Left ventricle myocardium superior (tissue), 1 donor: ENCODE measurements at regions not wholly inside any gene's neighbourhood (a gene's known extent, or its start where the extent isn't known, plus 50 kb on each side); places are given as distances from the start of the nearest gene placed in this dataset.

Experiments used
- ATAC-seq: fragments of 200-7000 bp; cut with Tn5 transposase; one replicate; pipeline ENCODE4 v1.9.1; 2020; ENCODE audit warnings: mild to moderate bottlenecking, moderate library complexity
- DNase-seq: peaks from one replicate; pipeline ENCODE4 v3.0.0-alpha.2; 2020
- intact Hi-C: fragments of 100-400 bp; cut with micrococcal nuclease; formaldehyde crosslinking; loops from one replicate; pipeline ENCODE4 v1.11.0; 2022
- donor health status: DM: no; HTN: yes; CAD: no; lungs with severe emphysema.

GRCh38 chr15:62964251-62964650 lies 78.3 kb upstream of the TPM1 start:
- intact Hi-C loops: no loop called here
- ATAC-seq (no peak), DNase-seq (no peak)

- DNase-seq: no peak
- no peak for ATAC-seq
- intact Hi-C loops: no loop called here
These were observed 76.1 kb upstream of the TPM1 start for GRCh38 chr15:62966294-62967078.

- no peak for ATAC-seq
These were observed 73.8 kb upstream of the TPM1 start for GRCh38 chr15:62968699-62969098.

DNA sequence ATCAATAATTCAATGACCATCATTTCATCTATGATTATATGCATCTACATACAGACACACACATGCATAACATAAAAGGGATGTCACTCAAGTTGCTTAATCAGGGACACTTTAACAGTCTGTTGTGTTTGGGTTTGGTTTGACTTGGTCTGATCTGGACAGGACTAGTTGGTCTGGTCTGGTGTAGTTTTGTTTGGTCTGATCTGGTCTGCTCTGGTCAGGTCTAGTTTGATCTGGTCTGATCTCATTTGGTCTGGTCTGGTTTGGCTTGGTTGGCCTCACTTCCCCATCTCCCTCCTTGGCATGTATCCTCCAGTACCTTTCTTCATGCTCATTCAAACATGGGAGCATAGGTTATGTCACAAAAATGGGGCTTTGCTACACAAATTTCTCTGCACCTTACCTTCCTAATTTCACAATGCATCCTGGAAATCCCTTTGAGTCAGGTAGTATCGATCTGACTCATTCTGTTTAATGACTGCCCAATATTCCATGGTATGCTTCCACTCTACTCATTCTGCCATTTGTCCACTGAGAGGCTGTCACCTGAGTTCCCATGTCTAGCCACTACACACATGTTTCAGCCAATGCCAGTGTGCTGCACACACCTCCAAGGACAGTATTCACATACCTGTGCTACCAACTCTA lies 73.0 kb upstream of the TPM1 start:
- intact Hi-C loops: no loop called here
- no peak for DNase-seq
- ATAC-seq: no peak

More at GRCh38 chr15:62968699-62969098, 73.8 kb upstream of the TPM1 start:
- DNase-seq: no peak
- intact Hi-C loops: no loop called here

DNA sequence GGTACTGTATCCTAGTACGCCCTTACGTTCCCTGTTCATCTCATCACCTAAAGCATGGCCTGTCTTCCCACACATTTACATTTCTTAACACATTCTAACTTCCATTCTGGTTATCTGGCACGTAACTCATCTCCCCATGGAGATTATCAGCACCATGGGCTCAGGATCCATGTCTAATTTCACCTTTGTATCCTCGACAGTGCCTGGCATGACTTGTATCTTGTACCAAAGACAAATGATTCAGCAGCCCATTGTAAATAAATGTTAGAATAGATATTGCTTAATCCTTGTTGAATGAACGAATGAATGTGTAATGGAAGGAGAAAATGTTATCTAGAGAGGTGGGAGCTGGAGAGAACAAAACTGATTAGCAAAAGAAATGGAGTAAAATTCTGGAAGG lies 69.7 kb upstream of the TPM1 start:
- ATAC-seq: no peak
- intact Hi-C loops: no loop called here
- DNase-seq: no peak

GRCh38 chr15:62975515-62975914 lies 67.0 kb upstream of the TPM1 start:
- DNase-seq (no peak), ATAC-seq (no peak)
- intact Hi-C loops: no loop called here

DNA sequence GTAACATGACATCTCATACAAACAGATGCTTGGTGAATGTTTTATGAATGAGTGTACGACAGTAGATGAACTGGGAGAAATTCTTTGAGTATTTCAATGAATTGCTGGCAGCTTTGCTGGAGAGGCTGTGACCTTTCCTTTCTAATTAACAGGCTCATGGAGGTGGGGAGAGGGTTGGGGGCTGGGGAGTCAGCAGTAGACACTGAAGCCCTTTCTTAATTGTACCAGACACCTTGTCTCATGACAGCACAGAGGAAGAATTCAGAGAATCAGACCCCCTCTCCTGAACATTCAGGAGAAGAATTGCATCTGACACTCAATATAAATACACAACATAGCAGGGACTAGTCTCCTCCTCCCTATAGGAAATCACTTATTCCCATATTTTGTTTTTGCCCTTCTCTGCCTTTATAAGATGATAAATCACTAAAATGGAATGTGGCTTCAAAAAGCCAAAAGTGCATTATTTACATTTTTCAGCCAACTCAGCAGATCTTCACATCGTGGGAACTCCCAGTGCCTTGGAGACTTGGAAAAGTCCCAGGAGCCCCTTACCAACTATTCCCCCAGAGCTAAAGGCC lies 66.2 kb upstream of the TPM1 start:
- ATAC-seq (no peak), DNase-seq (no peak)
- intact Hi-C loops: no loop called here

DNA sequence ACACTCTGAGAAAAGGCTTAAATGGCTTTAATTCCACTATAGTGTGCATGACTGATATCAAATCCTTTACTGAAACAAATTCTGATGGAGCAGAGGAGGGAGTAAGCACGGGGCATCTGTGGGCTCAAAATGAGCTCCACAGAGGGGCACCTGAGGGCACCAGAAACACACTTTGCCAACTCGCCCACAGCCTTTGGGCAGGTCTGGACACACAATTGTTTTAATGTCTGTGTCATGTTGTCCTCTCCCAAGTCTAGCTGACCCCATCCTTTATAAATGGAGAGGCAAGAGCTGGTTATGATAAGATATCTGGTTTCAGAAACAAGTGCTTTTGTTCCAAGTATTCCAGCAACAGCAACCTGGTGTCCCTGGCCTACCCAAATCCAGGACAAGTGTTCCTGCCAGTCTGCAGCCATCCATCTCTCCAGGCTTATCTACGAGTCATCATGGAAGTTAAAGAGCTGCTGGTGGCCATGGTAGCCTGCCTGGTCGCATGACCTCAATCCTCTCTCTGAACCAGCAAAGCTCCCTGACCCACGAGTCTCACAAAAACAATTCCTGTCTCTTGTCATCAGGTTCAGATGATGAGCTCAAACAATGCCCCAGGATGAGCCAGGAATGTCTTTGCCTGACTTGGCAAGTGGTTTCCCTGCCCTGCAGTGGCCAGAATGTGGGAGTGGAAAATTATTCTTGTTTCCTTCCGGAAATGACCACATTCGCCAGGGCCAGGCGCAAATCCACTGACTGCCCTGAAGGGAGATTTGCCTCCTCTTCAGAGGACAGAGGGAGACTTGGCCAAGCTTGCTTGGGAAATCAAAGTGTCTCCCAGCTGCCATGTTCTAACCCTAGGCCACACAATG lies 64.4 kb upstream of the TPM1 start:
- intact Hi-C loops: no loop called here
- ATAC-seq (peak; percentile 62), DNase-seq (no peak)

DNA sequence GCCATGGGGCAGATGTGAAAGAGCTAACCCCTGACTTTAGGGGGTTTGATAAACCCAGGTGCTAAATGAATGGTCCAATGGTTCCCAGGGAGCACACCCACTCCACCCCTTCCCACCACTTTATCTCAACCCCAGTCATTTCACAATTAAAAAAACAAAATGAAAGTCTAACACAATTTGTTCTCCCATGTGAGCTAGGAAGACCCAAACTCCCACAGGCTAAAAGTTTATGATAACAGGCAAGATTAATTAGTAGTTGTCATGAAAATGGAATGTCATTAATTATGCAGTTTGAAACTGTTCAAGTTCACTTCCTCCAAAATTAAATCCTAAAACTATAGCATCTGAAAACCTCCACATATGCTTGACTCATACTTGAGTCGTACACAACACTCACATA lies 63.3 kb upstream of the TPM1 start:
- DNase-seq: no peak
- no peak for ATAC-seq
- intact Hi-C loops: no loop called here

- ATAC-seq (no peak), DNase-seq (no peak)
- intact Hi-C loops: no loop called here
These were observed 61.5 kb upstream of the TPM1 start for GRCh38 chr15:62981071-62981470.

- no peak for ATAC-seq
These were observed 58.6 kb upstream of the TPM1 start for GRCh38 chr15:62983956-62984355.

GRCh38 chr15:62985768-62986167 lies 56.8 kb upstream of the TPM1 start:
- intact Hi-C loops: no loop called here
- no peak for ATAC-seq
- DNase-seq: no peak

More at GRCh38 chr15:62983956-62984355, 58.6 kb upstream of the TPM1 start:
- intact Hi-C loops: no loop called here
- DNase-seq: no peak

GRCh38 chr15:62986948-62987347 lies 55.6 kb upstream of the TPM1 start:
- intact Hi-C loops: no loop called here
- ATAC-seq (no peak), DNase-seq (no peak)

- intact Hi-C loops: no loop called here
- ATAC-seq (no peak), DNase-seq (no peak)
These were observed 53.8 kb upstream of the TPM1 start for GRCh38 chr15:62988701-62989100.

GRCh38 chr15:62989366-62990055 lies 53.0 kb upstream of the TPM1 start:
- ATAC-seq (no peak), DNase-seq (no peak)
- intact Hi-C loops: no loop called here

GRCh38 chr15:62991698-62992097 lies 50.8 kb upstream of the TPM1 start:
- ATAC-seq (no peak), DNase-seq (no peak)
- intact Hi-C loops: no loop called here

- intact Hi-C loops: no loop called here
- DNase-seq: no peak
- no peak for ATAC-seq
These were observed 50.2 kb upstream of the TPM1 start for GRCh38 chr15:62992302-62992701.
